GM19351 (cell line): ENCODE measurements at regions not wholly inside any gene's neighbourhood (a gene's known extent, or its start where the extent isn't known, plus 50 kb on each side); places are given as distances from the start of the nearest gene placed in this dataset.
"Not testable (repeated sequence)": the region's sequence is repeated elsewhere in the genome, so short reads cannot be mapped to it uniquely, and the experiment has no call there.

Source experiments
- ATAC-seq: cut with Tn5 transposase; IDR thresholded peaks from one replicate; pipeline ENCODE4 v1.9.1; 2021; ENCODE audit warnings: mild to moderate bottlenecking, moderate library complexity; ENCODE audit not compliant: unreplicated experiment

- not testable (repeated sequence) for ATAC-seq
Measured at GRCh38 chr2:163132207-163132606, 293.6 kb upstream of the KCNH7 start.

DNA sequence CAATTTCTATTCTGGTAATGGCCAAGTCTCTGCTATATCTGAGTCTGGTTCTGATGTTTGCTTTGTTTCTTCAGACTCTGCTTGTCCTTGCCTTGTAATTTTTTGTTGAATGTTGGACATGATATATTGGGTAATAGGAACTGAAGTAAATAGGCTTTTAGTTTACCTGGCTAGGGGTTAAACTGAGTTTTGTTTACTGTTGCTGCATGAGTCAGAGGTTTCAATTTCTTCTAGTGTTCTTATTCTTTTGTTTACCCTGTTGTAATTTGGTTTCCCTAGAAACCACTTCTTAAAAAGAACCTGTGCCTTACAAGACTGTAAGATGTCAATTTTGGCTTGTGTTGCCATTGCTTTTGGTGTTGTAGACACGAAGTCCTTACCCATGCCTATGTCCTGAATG lies 285.0 kb upstream of the KCNH7 start:
- peak; percentile 39 for ATAC-seq

DNA sequence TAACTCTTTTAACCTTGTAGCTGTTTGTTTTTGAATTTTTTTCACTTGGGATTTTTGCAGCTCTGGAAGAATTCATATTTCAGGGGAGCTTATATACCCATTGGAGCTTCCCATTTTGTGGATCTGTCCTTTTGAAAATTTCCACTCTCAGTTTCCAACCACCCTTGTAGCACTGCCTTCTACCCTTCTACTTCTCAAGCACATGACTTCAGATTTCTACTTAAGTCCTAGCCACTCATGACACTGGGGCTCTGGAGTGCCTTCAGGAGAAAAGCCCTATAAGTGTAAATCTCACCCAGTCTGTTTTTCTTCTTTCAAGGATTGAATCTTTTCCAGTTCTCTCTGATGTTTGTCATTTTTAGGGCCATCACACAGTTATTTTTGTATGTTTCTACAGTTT lies 283.7 kb upstream of the KCNH7 start:
- ATAC-seq = no peak

DNA sequence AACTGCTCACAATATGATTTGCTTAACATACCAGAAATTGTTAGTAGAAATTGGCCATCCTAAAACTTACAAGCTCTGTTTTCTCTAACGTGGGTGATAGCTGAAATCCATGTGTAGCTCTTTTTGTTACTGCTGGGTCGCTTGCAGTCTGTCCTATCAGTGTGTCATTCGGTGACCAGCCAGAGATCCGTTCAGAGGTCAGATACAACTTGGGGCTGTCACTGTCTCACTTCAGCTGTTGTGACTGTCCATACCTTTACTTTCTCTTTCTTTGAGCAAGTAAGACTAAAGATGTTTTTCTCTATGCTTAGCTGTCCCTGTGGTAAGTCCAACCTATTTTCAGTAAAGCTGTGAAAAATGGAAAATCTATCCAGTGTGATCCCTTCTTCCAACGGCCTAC lies 282.9 kb upstream of the KCNH7 start:
- no peak for ATAC-seq

- ATAC-seq = no peak
Measured at GRCh38 chr2:163119966-163120365, 281.4 kb upstream of the KCNH7 start.

DNA sequence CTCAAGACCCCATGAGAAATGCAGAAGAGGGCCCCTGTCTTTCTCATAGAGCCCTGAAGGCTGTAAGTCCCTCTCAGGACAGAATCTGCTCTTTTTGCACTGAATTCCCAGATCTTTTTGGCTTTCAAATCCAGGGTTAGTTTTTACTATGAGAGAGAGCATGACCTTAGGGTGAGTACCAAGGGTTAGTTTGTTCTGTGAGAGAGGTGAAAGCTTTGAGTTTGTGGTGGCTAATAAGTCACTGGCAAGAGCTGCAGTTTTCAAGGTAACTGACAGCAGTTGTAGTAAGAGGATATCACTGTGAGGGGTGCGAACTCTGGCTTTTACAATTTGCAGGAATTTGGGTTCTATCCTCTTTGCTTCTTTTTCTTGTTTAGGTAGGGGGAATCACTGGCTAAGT lies 248.4 kb upstream of the KCNH7 start:
- ATAC-seq = no peak

GRCh38 chr2:163085366-163086024 lies 246.9 kb upstream of the KCNH7 start:
- not testable (repeated sequence) for ATAC-seq

DNA sequence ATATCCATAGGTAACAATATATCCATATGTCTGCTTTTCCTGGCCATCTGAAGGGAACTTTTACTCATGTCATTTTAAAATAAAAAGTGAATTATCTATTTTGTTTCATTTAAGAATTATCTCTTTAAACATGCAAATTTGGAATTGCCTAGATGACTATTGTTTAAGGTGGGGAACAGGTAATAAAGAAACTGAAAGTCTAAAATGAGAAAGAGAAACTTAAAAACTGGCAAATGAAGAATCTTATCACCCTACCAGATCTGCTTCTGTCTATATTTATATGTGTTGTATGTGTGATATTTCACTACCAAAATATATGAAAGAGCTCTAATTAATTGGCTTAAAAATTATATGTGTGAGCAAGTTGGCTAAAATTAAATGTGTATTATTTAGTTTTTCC lies 243.2 kb upstream of the KCNH7 start:
- peak; percentile 50 for ATAC-seq

GRCh38 chr2:163077241-163077640 lies 238.7 kb upstream of the KCNH7 start:
- ATAC-seq = no peak

DNA sequence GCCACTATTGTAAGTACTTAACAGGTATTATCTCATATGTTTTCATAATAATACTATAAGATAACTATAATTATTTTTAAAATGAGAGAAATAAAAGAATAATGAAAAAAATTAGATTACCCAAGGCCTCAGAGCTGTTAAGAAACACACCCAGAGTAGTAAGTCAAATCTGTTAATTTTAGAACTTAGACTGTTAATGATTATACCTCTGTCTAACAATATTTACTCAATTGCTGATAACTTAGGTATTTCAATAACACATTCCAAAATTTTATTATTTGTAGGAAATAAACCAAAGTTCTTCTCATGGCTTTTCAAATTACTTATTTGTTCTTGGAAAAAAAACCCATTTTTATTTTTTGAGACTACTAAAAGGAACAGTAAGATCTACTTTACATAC lies 227.5 kb upstream of the KCNH7 start:
- ATAC-seq = no peak

DNA sequence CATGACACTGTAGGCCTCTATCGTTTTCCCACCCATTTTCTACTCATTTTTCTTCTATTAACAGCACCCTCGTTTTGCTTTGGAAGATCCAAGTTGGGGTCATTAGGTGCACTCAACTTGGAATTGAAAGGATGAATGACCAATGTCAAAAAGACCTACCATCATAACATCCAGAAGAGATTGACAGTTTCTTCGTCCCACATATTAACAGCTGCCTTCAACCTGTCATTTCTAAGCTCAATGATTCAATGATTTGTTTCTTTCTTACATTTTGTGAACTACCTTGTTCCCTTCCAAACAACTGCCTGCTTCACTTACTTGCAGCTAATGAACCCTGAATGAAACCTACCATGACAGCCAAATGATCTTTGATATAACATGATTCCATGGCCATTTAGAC lies 224.0 kb upstream of the KCNH7 start:
- ATAC-seq = no peak

DNA sequence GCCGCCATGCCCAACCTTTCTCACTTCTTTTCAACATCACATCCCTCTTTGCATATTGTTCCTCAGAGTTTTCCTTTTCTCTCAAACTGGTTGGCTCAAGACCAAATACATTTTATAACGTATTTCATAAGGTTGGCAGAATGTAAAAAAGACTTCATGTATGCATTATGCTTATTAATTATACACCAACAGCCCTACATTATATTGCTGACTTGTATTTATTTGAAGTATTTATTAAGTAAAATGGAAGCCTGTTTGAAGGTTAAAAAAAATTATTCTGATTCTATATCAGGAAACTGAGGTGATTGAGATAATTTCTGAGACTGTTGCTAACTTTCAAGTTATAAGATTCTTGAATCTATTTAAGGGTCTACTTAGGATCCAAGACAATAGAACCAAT lies 208.0 kb upstream of the KCNH7 start:
- no peak for ATAC-seq

DNA sequence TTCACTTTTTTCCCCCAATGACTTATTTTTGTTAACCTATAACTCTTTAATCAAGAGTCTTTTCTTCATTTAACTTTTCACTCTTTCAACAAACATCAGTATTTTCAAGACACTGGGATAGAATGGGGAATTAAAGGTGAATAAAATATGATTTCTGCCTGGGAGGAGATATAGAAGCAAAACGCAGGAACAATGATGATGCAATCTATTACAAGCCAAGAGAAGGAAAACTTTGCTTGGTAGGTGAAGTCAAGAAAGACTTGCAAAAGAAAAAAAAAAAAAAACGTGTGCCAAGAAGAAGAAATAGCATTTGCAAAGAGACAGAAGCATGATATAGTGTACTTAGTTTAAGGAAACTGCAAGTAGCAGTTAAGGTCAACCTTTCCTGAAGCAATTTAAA lies 207.3 kb upstream of the KCNH7 start:
- no peak for ATAC-seq

GRCh38 chr2:163044114-163044513 lies 205.5 kb upstream of the KCNH7 start:
- ATAC-seq = no peak

DNA sequence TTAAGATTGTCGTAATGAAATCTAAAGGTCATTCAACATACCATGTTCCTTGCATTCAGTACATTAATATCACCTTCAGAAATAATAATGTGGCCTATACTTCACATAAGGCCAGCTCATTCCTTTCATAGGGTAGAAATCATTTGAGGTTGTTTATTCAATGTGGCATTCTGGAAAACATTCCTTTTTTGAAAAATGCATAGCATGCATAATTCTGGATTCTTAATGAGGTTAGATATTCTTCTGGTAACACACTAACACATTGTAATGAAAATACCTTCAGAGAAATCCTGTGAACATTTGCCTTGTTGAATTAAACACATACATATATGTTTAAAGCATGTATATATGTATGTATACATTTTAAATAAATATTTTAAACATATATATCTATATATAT lies 204.6 kb upstream of the KCNH7 start:
- no peak for ATAC-seq

DNA sequence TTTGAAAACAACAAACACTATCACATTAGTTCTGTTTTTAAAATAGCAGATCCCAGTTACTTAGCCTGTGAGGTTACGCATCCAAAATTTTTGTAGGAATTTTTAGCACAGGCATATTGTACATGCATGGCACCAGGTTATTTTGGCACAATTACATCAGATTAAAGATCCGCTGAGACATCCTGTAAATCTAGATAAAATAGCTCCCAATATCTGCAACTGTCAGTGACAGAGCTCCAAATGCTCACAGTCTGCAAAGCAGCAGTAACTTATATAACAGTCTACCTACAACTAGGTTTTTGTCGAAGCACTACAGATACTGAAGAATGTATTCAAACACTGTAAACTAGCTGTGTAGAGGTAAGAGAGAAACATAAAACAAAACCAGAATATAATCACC lies 200.7 kb upstream of the KCNH7 start:
- ATAC-seq = no peak

- ATAC-seq = no peak
Measured at GRCh38 chr2:163028807-163029206, 190.2 kb upstream of the KCNH7 start.

DNA sequence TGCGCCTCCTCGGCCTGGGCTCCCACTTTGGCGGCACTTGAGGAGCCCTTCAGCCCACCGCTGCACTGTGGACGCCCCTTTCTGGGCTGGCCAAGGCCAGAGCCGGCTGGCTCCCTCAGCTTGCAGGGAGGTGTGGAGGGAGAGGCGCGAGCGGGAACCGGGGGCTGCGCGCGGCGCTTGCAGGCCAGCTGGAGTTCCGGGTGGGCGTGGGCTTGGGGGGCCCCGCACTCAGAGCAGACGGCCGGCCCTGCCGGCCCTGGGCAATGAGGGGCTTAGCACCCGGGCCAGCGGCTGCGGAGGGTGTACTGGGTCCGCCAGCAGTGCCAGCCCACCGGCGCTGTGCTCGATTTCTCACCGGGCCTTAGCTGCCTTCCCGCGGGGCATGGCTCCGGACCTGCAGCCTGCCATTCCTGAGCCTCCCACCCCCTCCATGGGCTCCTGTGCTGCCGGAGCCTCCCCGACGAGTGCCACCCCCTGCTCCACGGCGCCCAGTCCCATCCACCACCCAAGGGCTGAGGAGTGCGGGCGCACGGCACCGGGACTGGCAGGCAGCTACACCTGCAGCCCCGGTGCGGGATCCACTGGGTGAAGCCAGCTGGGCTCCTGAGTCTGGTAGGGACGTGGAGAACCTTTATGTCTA lies 187.7 kb upstream of the KCNH7 start:
- ATAC-seq = not testable (repeated sequence)

GRCh38 chr2:163016882-163017281 lies 178.3 kb upstream of the KCNH7 start:
- not testable (repeated sequence) for ATAC-seq

GRCh38 chr2:163011000-163011399 lies 172.4 kb upstream of the KCNH7 start:
- ATAC-seq = no peak

- no peak for ATAC-seq
Measured at GRCh38 chr2:163008642-163009041, 170.1 kb upstream of the KCNH7 start.

DNA sequence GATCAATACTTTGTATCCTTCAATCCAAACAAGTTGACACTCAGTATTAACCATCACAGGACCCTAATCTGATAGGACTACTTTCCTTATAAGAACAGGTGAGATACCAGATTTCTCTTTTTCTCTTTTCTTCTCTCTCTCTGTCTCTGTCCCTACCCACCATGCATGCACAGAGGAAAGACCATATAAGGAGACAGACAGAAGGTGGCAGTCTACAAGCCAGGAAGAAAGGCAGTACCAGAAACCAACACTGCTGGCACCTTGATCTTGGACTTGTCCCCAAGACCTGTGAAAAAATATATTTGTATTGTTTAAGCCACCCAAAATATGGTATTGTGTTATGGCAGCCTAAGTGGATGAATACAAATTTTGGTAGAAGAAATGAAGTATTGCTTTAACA lies 156.2 kb upstream of the KCNH7 start:
- ATAC-seq = no peak

DNA sequence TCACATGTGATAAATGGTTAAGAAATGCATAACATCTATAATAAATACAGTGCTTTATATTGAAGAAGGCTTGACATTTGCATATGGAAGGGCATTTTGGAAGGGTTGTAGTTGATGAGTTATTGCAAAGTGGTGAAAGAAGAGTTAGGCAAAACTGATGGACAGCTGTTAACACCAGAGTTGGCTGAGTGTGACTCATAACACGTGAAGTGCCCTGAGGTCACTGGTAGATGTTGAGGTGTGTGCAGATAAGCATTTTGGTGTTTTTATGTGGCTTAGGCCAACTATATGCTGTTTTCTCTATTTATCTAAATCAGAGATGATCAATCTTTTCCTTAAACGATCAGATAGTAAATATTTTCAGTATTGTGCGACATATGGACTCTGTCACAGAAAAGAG lies 154.3 kb upstream of the KCNH7 start:
- no peak for ATAC-seq
